NK-92 treated with Interleukin-12 subunit alpha and Interleukin-12 subunit beta, amount 100 ng/mL, for 24 hours (cell line): ENCODE measurements at regions not wholly inside any gene's neighbourhood (a gene's known extent, or its start where the extent isn't known, plus 50 kb on each side); places are given as distances from the start of the nearest gene placed in this dataset.

ENCODE experiments used
- DNase-seq: peaks from one replicate; lab custom pipeline; 2025; lab: John Stamatoyannopoulos, UW

GRCh38 chr3:106215047-106215446 lies 346.2 kb upstream of the CBLB start:
- DNase-seq, result no peak

GRCh38 chr3:106217745-106218144 lies 348.9 kb upstream of the CBLB start:
- no peak for DNase-seq

GRCh38 chr3:106227068-106227467 lies 358.3 kb upstream of the CBLB start:
- DNase-seq, result no peak

GRCh38 chr3:106228271-106228670 lies 359.5 kb upstream of the CBLB start:
- no peak for DNase-seq

GRCh38 chr3:106229495-106230278 lies 360.9 kb upstream of the CBLB start:
- DNase-seq, result no peak

GRCh38 chr3:106231086-106231485 lies 362.3 kb upstream of the CBLB start:
- DNase-seq, result no peak

GRCh38 chr3:106232956-106233355 lies 364.1 kb upstream of the CBLB start:
- DNase-seq, result no peak

- no peak for DNase-seq
Observed at GRCh38 chr3:106239195-106239697, 370.4 kb upstream of the CBLB start.

GRCh38 chr3:106241593-106241992 lies 372.8 kb upstream of the CBLB start:
- no peak for DNase-seq

GRCh38 chr3:106242781-106243180 lies 374.0 kb upstream of the CBLB start:
- no peak for DNase-seq

- DNase-seq, result no peak
Observed at GRCh38 chr3:106245400-106245799, 376.6 kb upstream of the CBLB start.

GRCh38 chr3:106247902-106248684 lies 379.3 kb upstream of the CBLB start:
- DNase-seq, result no peak

GRCh38 chr3:106249159-106249558 lies 380.3 kb upstream of the CBLB start:
- DNase-seq, result no peak

- no peak for DNase-seq
Observed at GRCh38 chr3:106249981-106250380, 381.2 kb upstream of the CBLB start.

GRCh38 chr3:106251160-106251892 lies 382.5 kb upstream of the CBLB start:
- no peak for DNase-seq

- DNase-seq, result no peak
Observed at GRCh38 chr3:106255870-106256248, 387.0 kb upstream of the CBLB start.

- no peak for DNase-seq
Observed at GRCh38 chr3:106256249-106256957, 387.6 kb upstream of the CBLB start.

- no peak for DNase-seq
Observed at GRCh38 chr3:106257172-106257571, 388.4 kb upstream of the CBLB start.

GRCh38 chr3:106261396-106261795 lies 392.6 kb upstream of the CBLB start:
- DNase-seq, result no peak

GRCh38 chr3:106261915-106262683 lies 393.3 kb upstream of the CBLB start:
- no peak for DNase-seq

- DNase-seq, result no peak
Observed at GRCh38 chr3:106263011-106263410, 394.2 kb upstream of the CBLB start.
